ENCODE measurements at regions not wholly inside any gene's neighbourhood (a gene's known extent, or its start where the extent isn't known, plus 50 kb on each side); places are given as distances from the start of the nearest gene placed in this dataset.

GRCh38 chr2:217101972-217102371 lies 242.1 kb upstream of the TNP1 start:
- DNase-seq, result no peak

- DNase-seq, result no peak
Measured at GRCh38 chr2:217099561-217099960, 239.7 kb upstream of the TNP1 start.

GRCh38 chr2:217098435-217098834 lies 238.6 kb upstream of the TNP1 start:
- DNase-seq, result no peak

- DNase-seq, result no peak
Measured at GRCh38 chr2:217097346-217097745, 237.5 kb upstream of the TNP1 start.

- DNase-seq, result no peak
Measured at GRCh38 chr2:217096474-217097225, 236.8 kb upstream of the TNP1 start.

GRCh38 chr2:217095511-217096205 lies 235.8 kb upstream of the TNP1 start:
- no peak for DNase-seq

GRCh38 chr2:217092710-217093379 lies 233.0 kb upstream of the TNP1 start:
- DNase-seq, result no peak

GRCh38 chr2:217091531-217091930 lies 231.7 kb upstream of the TNP1 start:
- no peak for DNase-seq

GRCh38 chr2:217090884-217091283 lies 231.0 kb upstream of the TNP1 start:
- no peak for DNase-seq

GRCh38 chr2:217090024-217090473 lies 230.2 kb upstream of the TNP1 start:
- DNase-seq, result peak in 1 of 2 donors; percentile 73

- DNase-seq, result no peak
Measured at GRCh38 chr2:217086718-217087117, 226.9 kb upstream of the TNP1 start.

GRCh38 chr2:217086038-217086522 lies 226.2 kb upstream of the TNP1 start:
- no peak for DNase-seq

- no peak for DNase-seq
Measured at GRCh38 chr2:217085543-217085942, 225.7 kb upstream of the TNP1 start.

- DNase-seq, result no peak
Measured at GRCh38 chr2:217081799-217082198, 221.9 kb upstream of the TNP1 start.

- DNase-seq, result no peak
Measured at GRCh38 chr2:217079165-217079564, 219.3 kb upstream of the TNP1 start.

- no peak for DNase-seq
Measured at GRCh38 chr2:217077831-217078407, 218.1 kb upstream of the TNP1 start.

- DNase-seq, result no peak
Measured at GRCh38 chr2:217076657-217077232, 216.9 kb upstream of the TNP1 start.

GRCh38 chr2:217076058-217076435 lies 216.2 kb upstream of the TNP1 start:
- DNase-seq, result no peak

GRCh38 chr2:217075268-217076057 lies 215.6 kb upstream of the TNP1 start:
- DNase-seq, result no peak

- no peak for DNase-seq
Measured at GRCh38 chr2:217074576-217075255, 214.9 kb upstream of the TNP1 start.

- DNase-seq, result no peak
Measured at GRCh38 chr2:217071416-217071815, 211.6 kb upstream of the TNP1 start.

GRCh38 chr2:217070611-217071010 lies 210.7 kb upstream of the TNP1 start:
- DNase-seq, result no peak
